H1 (cell line): ENCODE measurements at regions not wholly inside any gene's neighbourhood (a gene's known extent, or its start where the extent isn't known, plus 50 kb on each side); places are given as distances from the start of the nearest gene placed in this dataset.

ENCODE experiments used
- CTCF ChIA-PET: fragments of 300-600 bp; sonication (Branson Sonifier 250); formaldehyde crosslinking; loops from one replicate; lab custom pipeline; 2021; ENCODE audit not compliant: partially characterized antibody; lab: Charles Lee
- POLR2A ChIA-PET: fragments of 300-600 bp; sonication (Branson Sonifier 250); formaldehyde crosslinking; loops from one replicate; lab custom pipeline; 2021; ENCODE audit warnings: inconsistent platforms; ENCODE audit not compliant: partially characterized antibody; lab: Charles Lee
- DNase-seq, 2 experiments: peaks; one replicate each; pipeline versions ENCODE4 v3.0.0 to v3.0.0-alpha.2; 2010 to 2022; ENCODE audit warnings: low spot score in 2 of 2, low read depth in 1 of 2, mixed read lengths in 1 of 2
- FAIRE-seq: peaks from 2 replicates; lab custom pipeline; 2011; peaks lifted over from hg19 to GRCh38; lab: Jason Lieb, UNC
- H2AFZ ChIP-seq: 2 replicates; pipeline ENCODE4 v1.8.1; 2012; ENCODE audit warnings: low read length, inconsistent platforms
- H2AK5ac ChIP-seq: 2 replicates; pipeline ENCODE4 v1.6.1; 2013; ENCODE audit warnings: low read depth, low read length
- H2BK120ac ChIP-seq: replicated peaks from 2 replicates; pipeline ENCODE3; 2013; ENCODE audit warnings: low read depth, low read length, inconsistent platforms
- H2BK12ac ChIP-seq: 2 replicates; pipeline ENCODE4 v1.6.1; 2013; ENCODE audit warnings: low read depth, low read length
- H2BK15ac ChIP-seq: 2 replicates; pipeline ENCODE4 v1.6.1; 2013; ENCODE audit warnings: low read length
- H2BK20ac ChIP-seq: 2 replicates; pipeline ENCODE4 v1.6.1; 2013; ENCODE audit warnings: low read length
- H2BK5ac ChIP-seq: 2 replicates; pipeline ENCODE4 v1.6.1; 2013; ENCODE audit warnings: low read depth, low read length
- H3K14ac ChIP-seq: 2 replicates; pipeline ENCODE4 v1.6.1; 2013; ENCODE audit warnings: inconsistent platforms; ENCODE audit not compliant: insufficient read length
- H3K18ac ChIP-seq: 2 replicates; pipeline ENCODE4 v1.6.1; 2013; ENCODE audit warnings: low read length; ENCODE audit errors: extremely low read depth
- H3K23ac ChIP-seq: 2 replicates; pipeline ENCODE4 v1.6.1; 2013; ENCODE audit warnings: inconsistent platforms; ENCODE audit not compliant: insufficient read length
- H3K23me2 ChIP-seq: 2 replicates; pipeline ENCODE4 v1.6.1; 2013; ENCODE audit warnings: low read depth, low read length
- H3K27ac ChIP-seq: 2 replicates; pipeline ENCODE4 v1.6.1; 2011; ENCODE audit warnings: low read depth, low read length, inconsistent platforms
- H3K27me3 ChIP-seq, 4 experiments: replicated peaks in 1 of 4; 1 replicate in 1 of 4; 2 replicates in 3 of 4; pipeline versions ENCODE4 v1.6.1 to v1.8.1; 2011 to 2013; ENCODE audit warnings: low read length in 3 of 4, mild to moderate bottlenecking in 3 of 4, inconsistent platforms in 2 of 4, mixed read lengths in 2 of 4, moderate library complexity in 1 of 4; ENCODE audit not compliant: control insufficient read depth in 3 of 4, insufficient read depth in 3 of 4; ENCODE audit errors: extremely low read depth in 1 of 4
- H3K36me3 ChIP-seq, 4 experiments: 2 replicates each; pipeline versions ENCODE4 v1.6.1 to v1.8.1; 2011 to 2013; ENCODE audit warnings: mild to moderate bottlenecking in 4 of 4, low read length in 3 of 4, moderate library complexity in 2 of 4, control low read depth in 1 of 4, inconsistent platforms in 1 of 4; ENCODE audit not compliant: insufficient read depth in 4 of 4, control insufficient read depth in 2 of 4
- H3K4ac ChIP-seq: replicated peaks from 2 replicates; pipeline ENCODE3; 2013; ENCODE audit warnings: low read length, low read depth, mixed read lengths, inconsistent platforms; ENCODE audit not compliant: insufficient read length
- H3K4me1 ChIP-seq, 4 experiments: replicated peaks in 1 of 4; 1 replicate in 1 of 4; 2 replicates in 3 of 4; pipeline versions ENCODE4 v1.6.1 to v1.8.1; 2011 to 2013; ENCODE audit warnings: low read length in 3 of 4, inconsistent platforms in 2 of 4, mixed read lengths in 1 of 4; ENCODE audit not compliant: insufficient read depth in 4 of 4, control insufficient read depth in 3 of 4
- H3K4me2 ChIP-seq, 2 experiments: 2 replicates each; pipeline versions ENCODE4 v1.6.1 to v1.8.1; 2011 to 2013; ENCODE audit warnings: low read depth in 2 of 2, low read length in 2 of 2, control low read depth in 1 of 2, inconsistent platforms in 1 of 2, mild to moderate bottlenecking in 1 of 2; ENCODE audit not compliant: insufficient read depth in 1 of 2
- H3K4me3 ChIP-seq, 4 experiments: fragments of 200-600, 300-600 bp in 1 of 4; sonication (generic), shearing (Covaris generic), sonication (Bioruptor Twin) in 1 of 4; 2 replicates each; pipeline versions ENCODE4 v1.5.1 to v1.8.1; 2011 to 2016; ENCODE audit warnings: low read length in 4 of 4, low read depth in 3 of 4, control low read depth in 2 of 4, inconsistent platforms in 2 of 4, mild to moderate bottlenecking in 2 of 4, mixed read lengths in 1 of 4, moderate library complexity in 1 of 4; ENCODE audit not compliant: insufficient read depth in 2 of 4; ENCODE audit errors: extremely low read depth in 1 of 4
- H3K56ac ChIP-seq: replicated peaks from 2 replicates; pipeline ENCODE3; 2013; ENCODE audit warnings: low read depth, mild to moderate bottlenecking, mixed read lengths, low read length, inconsistent platforms; ENCODE audit not compliant: insufficient read length
- H3K79me1 ChIP-seq: 2 replicates; pipeline ENCODE4 v1.6.1; 2013; ENCODE audit warnings: low read depth, low read length, control low read depth
- H3K79me2 ChIP-seq, 2 experiments: 2 replicates each; pipeline versions ENCODE4 v1.6.1 to v1.8.1; 2012 to 2013; ENCODE audit warnings: low read length in 2 of 2, mild to moderate bottlenecking in 2 of 2, inconsistent platforms in 1 of 2; ENCODE audit not compliant: insufficient read depth in 2 of 2, control insufficient read depth in 1 of 2
- H3K9ac ChIP-seq, 4 experiments: replicated peaks in 1 of 4; 1 replicate in 1 of 4; 2 replicates in 3 of 4; pipeline versions ENCODE4 v1.6.1 to v1.8.1; 2011 to 2013; ENCODE audit warnings: low read depth in 3 of 4, low read length in 3 of 4, control low read depth in 2 of 4, mild to moderate bottlenecking in 2 of 4, moderate library complexity in 2 of 4, inconsistent platforms in 1 of 4; ENCODE audit errors: extremely low read depth in 1 of 4
- H3K9me3 ChIP-seq, 2 experiments: 2 replicates each; pipeline versions ENCODE4 v1.6.1 to v1.8.1; 2012 to 2013; ENCODE audit warnings: mild to moderate bottlenecking in 2 of 2, moderate library complexity in 2 of 2, control low read depth in 1 of 2, inconsistent platforms in 1 of 2, low read depth in 1 of 2, low read length in 1 of 2, mixed read lengths in 1 of 2; ENCODE audit not compliant: insufficient read depth in 2 of 2
- H4K20me1 ChIP-seq, 2 experiments: replicated peaks in 1 of 2; 2 replicates each; pipeline versions ENCODE3 to v1.8.1; 2011 to 2013; ENCODE audit warnings: inconsistent platforms in 2 of 2, low read length in 2 of 2, mild to moderate bottlenecking in 1 of 2; ENCODE audit not compliant: insufficient read depth in 2 of 2, control insufficient read depth in 1 of 2
- H4K5ac ChIP-seq: 2 replicates; pipeline ENCODE4 v1.6.1; 2013; ENCODE audit warnings: low read length, low read depth, mixed read lengths, inconsistent platforms; ENCODE audit not compliant: insufficient read length
- H4K8ac ChIP-seq: 2 replicates; pipeline ENCODE4 v1.8.0; 2013; ENCODE audit warnings: mild to moderate bottlenecking, moderate library complexity, low read length, inconsistent platforms; ENCODE audit not compliant: insufficient read depth; ENCODE audit errors: extremely low read depth
- H4K91ac ChIP-seq: replicated peaks from 2 replicates; pipeline ENCODE3; 2013; ENCODE audit warnings: low read length, mixed read lengths, inconsistent platforms; ENCODE audit not compliant: insufficient read length
- ASH2L ChIP-seq: fragments of 200-600, 300-600 bp; sonication (generic); IDR thresholded peaks from one replicate; pipeline ENCODE4 v1.7.1; 2017; ENCODE audit warnings: low read length
- CBX8 ChIP-seq: fragments of 300-800, 300-1000 bp; sonication (generic); IDR thresholded peaks from 2 replicates; pipeline ENCODE4 v1.7.1; 2016; ENCODE audit warnings: low read depth, low read length, borderline replicate concordance
- CEBPB ChIP-seq: IDR thresholded peaks from 2 replicates; pipeline ENCODE4 v1.6.1; 2012; ENCODE audit warnings: low read depth, low read length
- CHD2 ChIP-seq: IDR thresholded peaks from 2 replicates; pipeline ENCODE4 v1.6.1; 2012; ENCODE audit warnings: low read length, improper control_type of control experiment
- CREB1 ChIP-seq: IDR thresholded peaks from 2 replicates; pipeline ENCODE4 v1.6.1; 2012; ENCODE audit warnings: inconsistent platforms
- CTBP2 ChIP-seq: IDR thresholded peaks from 2 replicates; pipeline ENCODE4 v1.7.0; 2011; ENCODE audit warnings: borderline replicate concordance, mild to moderate bottlenecking, moderate library complexity, mixed read lengths, low read length; ENCODE audit not compliant: insufficient read depth, insufficient read length
- CTCF ChIP-seq, 3 experiments: IDR thresholded peaks; 1 replicate in 2 of 3; 2 replicates in 1 of 3; pipeline versions ENCODE4 v1.5.1 to v1.6.1; 2011; ENCODE audit warnings: low read length in 3 of 3, mild to moderate bottlenecking in 3 of 3, inconsistent platforms in 2 of 3, low read depth in 1 of 3, moderate library complexity in 1 of 3; ENCODE audit not compliant: insufficient read depth in 1 of 3; ENCODE audit errors: control extremely low read depth in 1 of 3
- GABPA ChIP-seq: IDR thresholded peaks from 2 replicates; pipeline ENCODE4 v1.6.1; 2011; ENCODE audit warnings: mild to moderate bottlenecking, low read length, moderate library complexity, borderline replicate concordance; ENCODE audit not compliant: insufficient read depth
- KDM5A ChIP-seq: fragments of 200-600 bp; IDR thresholded peaks from 2 replicates; pipeline ENCODE4 v1.7.1; 2012; ENCODE audit warnings: mild to moderate bottlenecking, low read length, inconsistent platforms, mixed read lengths
- MAX ChIP-seq: IDR thresholded peaks from 2 replicates; pipeline ENCODE4 v1.6.1; 2012; ENCODE audit warnings: inconsistent platforms
- RBBP5 ChIP-seq: IDR thresholded peaks from 2 replicates; pipeline ENCODE4 v1.7.1; 2012; ENCODE audit warnings: low read depth, mild to moderate bottlenecking, inconsistent platforms, low read length, moderate library complexity, borderline replicate concordance
- SIX5 ChIP-seq: IDR thresholded peaks from 2 replicates; pipeline ENCODE4 v1.6.1; 2011; ENCODE audit warnings: mild to moderate bottlenecking, low read depth, low read length
- SP4 ChIP-seq: IDR thresholded peaks from 2 replicates; pipeline ENCODE4 v1.6.1; 2012; ENCODE audit warnings: low read length, inconsistent platforms
- whole genome bisulfite sequencing, 2 experiments: shearing (Covaris generic) in 1 of 2; methylation state at CpG; one replicate each; pipeline versions ENCODE4 v1.1.6 to v1.1.7; 2013 to 2015; ENCODE audit warnings: low lambda C conversion rate in 2 of 2, mixed read lengths in 2 of 2, inconsistent platforms in 1 of 2, low coverage in 1 of 2, missing lambda C conversion rate in 1 of 2; ENCODE audit not compliant: insufficient replicate concordance in 2 of 2, insufficient coverage in 1 of 2, insufficient read length in 1 of 2; ENCODE audit errors: extremely low coverage in 1 of 2, missing lambda C conversion rate in 1 of 2; 5-methylcytosine and 5-hydroxymethylcytosine counted together

DNA sequence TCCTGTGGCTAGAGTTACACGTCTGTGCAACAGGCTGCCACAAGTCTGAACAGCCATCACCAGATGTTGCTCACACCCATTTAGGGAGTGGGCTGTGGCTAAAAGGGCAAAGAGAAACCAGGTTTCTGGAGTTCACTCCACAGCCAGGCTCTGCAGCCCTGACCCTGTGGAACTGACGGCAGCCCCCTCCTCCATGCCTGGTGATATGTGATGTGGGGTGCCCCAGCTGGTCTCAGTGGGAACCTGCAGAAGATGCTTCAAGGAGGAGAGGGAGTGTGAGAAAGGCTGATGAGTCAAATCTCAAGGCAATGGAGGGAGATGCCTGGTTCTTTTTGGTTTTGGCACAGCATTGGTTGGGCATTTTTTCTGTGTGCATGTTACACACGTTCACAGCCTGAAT lies 130.6 kb downstream of the TPRA1 start:
- POLR2A ChIA-PET: no interaction called here
- H3K18ac ChIP-seq: no peak overlapping the region
- H3K9me3 ChIP-seq: no peaks in the 10 kb centered on the region
- H2BK5ac ChIP-seq: no peak overlapping the region
- 0 out of 2 replicates have a peak overlapping the region, but pooled peaks have one; percentile 53 for H2BK15ac ChIP-seq
- no peak overlapping the region for H2BK12ac ChIP-seq
- H3K4ac ChIP-seq: no peak overlapping the region
- no peak for FAIRE-seq
- no peak overlapping the region for H2BK120ac ChIP-seq
- H4K5ac ChIP-seq: no peak overlapping the region
- H3K4me3 ChIP-seq: no peak overlapping the region
- DNase-seq: no peak
- no peak overlapping the region for H3K9ac ChIP-seq
- WGBS, 2 experiments: 78% methylated on average over 3 of the region's 3 CpGs; no CpG with 5 or more reads in 1 of the 2 experiments
- CTCF ChIA-PET: no interaction called here
- H2AK5ac ChIP-seq: no peak overlapping the region
- H3K79me2 ChIP-seq: no peaks in the 10 kb centered on the region
- no peak overlapping the region for H2BK20ac ChIP-seq
- H3K4me2 ChIP-seq: no peak overlapping the region
- no peaks in the 10 kb centered on the region for H3K36me3 ChIP-seq
- peaks cover 2 to 14% (median 8%) of the 10 kb centered on the region in 4 experiments; a peak in 5 of 7 replicates for H3K4me1 ChIP-seq
- H4K8ac ChIP-seq: no peak overlapping the region
- H2AFZ ChIP-seq: no peak overlapping the region
- H3K27me3 ChIP-seq: peaks cover 19 to 34% (median 28%) of the 10 kb centered on the region in 4 experiments
- no peak overlapping the region for H3K23ac ChIP-seq
- no peak overlapping the region for H3K56ac ChIP-seq
- no peaks in the 10 kb centered on the region for H3K79me1 ChIP-seq
- no peak overlapping the region for H3K14ac ChIP-seq
- peaks cover 11% of the 10 kb centered on the region; the same call in 1 of the 2 replicates for H3K23me2 ChIP-seq
- peaks cover 2 to 5% of the 10 kb centered on the region in 2 experiments for H4K20me1 ChIP-seq
- H4K91ac ChIP-seq: no peak overlapping the region
- no peak overlapping the region for H3K27ac ChIP-seq
- TF ChIP-seq SIX5: no peak
- TF ChIP-seq SP4: no peak
- TF ChIP-seq CREB1: no peak
- no peak for TF ChIP-seq MAX
- no peak for TF ChIP-seq GABPA
- TF ChIP-seq CEBPB: no peak
- no peak for TF ChIP-seq KDM5A
- TF ChIP-seq CTBP2: no peak
- no peak for TF ChIP-seq ASH2L
- TF ChIP-seq RBBP5: no peak
- no peak for TF ChIP-seq CBX8
- TF ChIP-seq CHD2: no peak
- TF ChIP-seq CTCF (IDR thresholded peaks at IDR 0.05; ENCODE audit: control extremely low read depth in 1 of 3, insufficient read depth in 1 of 3, low read depth in 1 of 3, low read length in 3 of 3): no peak
